ENCODE measurements at regions not wholly inside any gene's neighbourhood (a gene's known extent, or its start where the extent isn't known, plus 50 kb on each side); places are given as distances from the start of the nearest gene placed in this dataset.

GRCh38 chr7:155874411-155874810, 62.1 kb upstream of the SHH start:
- DNase-seq = no peak

DNA sequence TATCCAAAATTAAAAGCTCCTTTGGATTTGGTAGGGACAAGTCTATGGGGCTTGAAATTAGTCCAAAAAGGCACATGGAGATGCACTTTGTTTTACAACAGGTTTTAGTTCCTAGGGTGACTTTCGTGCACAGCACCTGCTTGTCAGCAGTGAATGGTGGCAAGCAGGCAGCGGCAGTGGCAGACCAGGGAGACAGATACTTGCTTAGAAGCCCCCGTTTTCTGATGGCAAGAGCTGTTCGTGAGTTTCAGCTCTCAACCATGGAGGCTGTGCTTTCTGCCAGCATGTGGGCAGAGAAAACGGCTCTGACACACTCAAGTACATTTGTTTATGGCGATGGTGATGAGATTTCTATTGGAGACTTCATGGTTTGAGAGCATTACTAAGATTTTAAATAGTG, 61.7 kb upstream of the SHH start:
- DNase-seq = no peak

GRCh38 chr7:155872678-155873369, 60.6 kb upstream of the SHH start:
- DNase-seq = no peak

GRCh38 chr7:155871211-155871610, 58.9 kb upstream of the SHH start:
- no peak for DNase-seq

GRCh38 chr7:155870334-155871180, 58.3 kb upstream of the SHH start:
- no peak for DNase-seq

- DNase-seq = no peak
Observed at GRCh38 chr7:155869784-155870076, 57.5 kb upstream of the SHH start.

GRCh38 chr7:155868955-155869783, 56.9 kb upstream of the SHH start:
- no peak for DNase-seq

GRCh38 chr7:155867734-155868400, 55.6 kb upstream of the SHH start:
- DNase-seq = no peak

- DNase-seq = no peak
Observed at GRCh38 chr7:155867280-155867679, 55.0 kb upstream of the SHH start.

DNA sequence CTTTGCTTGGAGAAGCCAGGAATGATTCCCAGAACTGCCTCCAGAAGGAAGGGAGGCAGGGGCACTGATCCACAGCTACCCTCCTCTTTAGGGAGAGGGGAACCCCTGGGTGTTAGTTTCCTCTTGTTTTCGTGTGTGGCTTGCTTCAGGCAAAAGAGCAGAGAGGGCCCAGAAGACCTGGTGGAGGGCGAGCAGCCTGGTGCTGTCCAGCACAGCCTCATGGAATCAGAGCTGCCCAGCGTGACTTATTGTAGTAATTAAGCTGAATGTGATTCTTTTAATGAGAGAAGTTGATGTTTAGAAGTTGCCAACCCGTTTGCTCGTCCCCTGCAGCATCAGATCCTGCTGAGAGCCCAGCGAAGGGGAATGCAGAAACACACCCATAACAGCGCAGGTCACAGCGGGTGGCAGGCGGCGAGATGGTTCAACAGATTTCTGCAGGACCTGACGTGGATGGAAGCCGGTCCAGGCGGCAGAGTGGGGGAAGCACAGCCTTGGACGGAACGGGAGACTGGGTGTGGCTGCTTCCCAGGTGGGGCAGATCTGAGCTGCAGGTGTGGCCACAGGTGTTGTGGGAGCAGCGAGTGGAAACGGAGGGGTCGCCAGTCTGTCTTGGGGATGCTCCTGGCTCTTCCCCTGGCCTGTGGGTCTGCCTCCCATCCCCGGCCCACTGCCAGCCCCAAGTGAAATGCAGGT, 53.7 kb upstream of the SHH start:
- DNase-seq = no peak

DNA sequence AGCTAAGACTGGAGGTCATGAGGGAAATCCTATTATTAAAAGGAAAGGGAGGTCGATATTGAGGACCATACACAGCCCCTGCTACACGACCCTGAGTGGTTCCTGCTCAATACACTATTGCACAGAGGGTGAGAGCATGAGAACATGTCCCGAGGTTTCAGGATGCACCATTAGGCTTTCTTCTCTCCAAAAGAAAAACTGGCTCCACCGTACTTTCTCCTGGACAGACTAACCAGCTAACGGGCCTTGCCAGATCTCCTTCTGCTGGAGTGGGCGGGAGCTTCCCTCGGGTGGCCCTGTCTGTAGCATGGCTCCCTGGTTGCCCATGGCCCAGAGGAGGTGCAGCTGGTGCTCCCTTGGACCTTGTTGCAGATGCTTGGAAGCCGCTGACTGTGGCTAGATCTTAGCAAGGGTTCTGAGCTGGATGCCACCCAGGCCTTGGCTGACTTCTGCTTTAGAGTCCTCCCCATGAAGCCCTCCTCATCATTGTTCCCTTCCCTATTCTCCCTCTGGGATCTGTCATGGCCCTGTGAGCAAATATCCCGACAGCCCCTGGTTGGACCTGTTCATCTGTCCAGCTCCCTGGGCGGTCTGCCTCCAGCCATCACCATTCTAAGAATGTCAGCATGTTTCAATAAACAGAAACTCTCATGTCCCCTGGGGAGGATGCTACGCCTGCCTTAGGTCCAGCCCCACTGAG, 52.9 kb upstream of the SHH start:
- no peak for DNase-seq

DNA sequence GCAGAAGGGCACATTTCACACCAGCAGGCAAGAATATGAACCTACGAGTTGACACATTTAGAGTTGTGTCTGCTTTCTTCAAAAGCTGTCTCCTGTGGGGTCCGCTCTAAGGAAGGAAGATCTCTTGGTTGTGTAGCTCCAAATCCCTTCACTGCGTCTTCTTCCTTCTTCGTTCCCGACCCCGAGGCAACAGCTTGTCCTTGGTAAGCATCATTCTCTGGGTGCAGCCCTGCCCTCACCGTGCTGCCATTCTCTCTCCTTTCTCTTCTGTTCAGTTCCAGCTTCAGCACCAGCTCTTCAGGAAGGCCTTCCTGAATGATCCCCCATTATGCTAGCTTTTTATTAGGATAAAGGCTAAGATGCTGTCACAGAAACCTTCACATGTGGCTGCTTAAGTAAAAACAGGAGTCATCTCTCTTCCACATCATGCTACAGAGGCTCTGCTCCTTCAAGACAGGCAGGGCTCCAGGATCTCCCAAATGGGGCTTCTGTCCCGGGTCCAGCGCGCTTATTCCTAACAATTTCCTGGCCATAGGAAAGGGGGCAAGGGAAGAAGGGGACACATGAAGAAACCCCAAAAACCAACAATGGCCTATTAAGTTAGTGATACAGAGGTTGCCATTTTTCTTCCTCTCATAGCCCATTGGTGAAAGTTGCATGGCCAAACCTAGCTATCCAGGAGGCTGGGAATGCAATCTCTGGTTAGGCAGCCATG, 52.2 kb upstream of the SHH start:
- no peak for DNase-seq

DNA sequence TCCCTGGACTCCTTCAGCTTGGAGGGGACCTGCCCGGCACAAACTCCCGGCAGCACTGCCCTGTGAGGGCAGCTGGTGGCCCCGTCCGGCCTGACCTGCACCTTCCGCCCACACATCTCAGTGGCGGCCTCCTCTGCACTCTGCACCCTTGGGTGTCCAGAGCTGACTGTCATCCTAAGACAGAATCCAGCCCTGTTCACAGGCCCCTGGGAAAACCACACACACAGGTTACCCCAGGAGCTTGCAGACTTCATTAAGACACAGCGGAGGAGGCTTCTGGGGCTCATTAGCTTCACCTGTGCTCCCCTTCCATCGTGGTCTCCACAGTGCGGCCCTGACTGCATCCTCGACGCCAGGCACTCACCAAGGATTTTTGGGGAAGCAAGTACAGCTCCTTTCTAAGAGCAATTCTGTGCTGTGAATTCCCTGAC, 51.5 kb upstream of the SHH start:
- no peak for DNase-seq

- no peak for DNase-seq
Observed at GRCh38 chr7:155862123-155862892, 50.0 kb upstream of the SHH start.
